ENCODE measurements at regions not wholly inside any gene's neighbourhood (a gene's known extent, or its start where the extent isn't known, plus 50 kb on each side); places are given as distances from the start of the nearest gene placed in this dataset.
"Not testable (repeated sequence)": the region's sequence is repeated elsewhere in the genome, so short reads cannot be mapped to it uniquely, and the experiment has no call there.

DNA sequence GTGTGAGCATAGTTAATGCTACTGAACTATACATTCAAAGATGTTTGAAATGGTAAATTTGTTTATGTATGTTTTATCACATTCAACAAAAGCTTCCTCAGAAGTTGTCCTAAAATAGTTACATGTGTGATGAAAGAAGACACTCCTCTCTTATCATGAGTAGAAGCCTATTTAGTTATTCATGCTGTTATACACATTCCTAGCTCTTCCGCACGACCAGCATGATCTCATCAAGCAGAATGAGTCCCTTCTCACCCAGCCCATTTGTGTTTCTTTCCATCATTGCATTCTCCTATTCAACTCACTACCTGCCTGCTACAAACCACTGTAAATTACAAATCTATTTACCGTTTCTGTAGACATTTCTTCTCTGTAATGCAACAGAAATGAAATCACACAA, 408.0 kb downstream of the CDY2B start:
- TF ChIP-seq, protein P1, sequence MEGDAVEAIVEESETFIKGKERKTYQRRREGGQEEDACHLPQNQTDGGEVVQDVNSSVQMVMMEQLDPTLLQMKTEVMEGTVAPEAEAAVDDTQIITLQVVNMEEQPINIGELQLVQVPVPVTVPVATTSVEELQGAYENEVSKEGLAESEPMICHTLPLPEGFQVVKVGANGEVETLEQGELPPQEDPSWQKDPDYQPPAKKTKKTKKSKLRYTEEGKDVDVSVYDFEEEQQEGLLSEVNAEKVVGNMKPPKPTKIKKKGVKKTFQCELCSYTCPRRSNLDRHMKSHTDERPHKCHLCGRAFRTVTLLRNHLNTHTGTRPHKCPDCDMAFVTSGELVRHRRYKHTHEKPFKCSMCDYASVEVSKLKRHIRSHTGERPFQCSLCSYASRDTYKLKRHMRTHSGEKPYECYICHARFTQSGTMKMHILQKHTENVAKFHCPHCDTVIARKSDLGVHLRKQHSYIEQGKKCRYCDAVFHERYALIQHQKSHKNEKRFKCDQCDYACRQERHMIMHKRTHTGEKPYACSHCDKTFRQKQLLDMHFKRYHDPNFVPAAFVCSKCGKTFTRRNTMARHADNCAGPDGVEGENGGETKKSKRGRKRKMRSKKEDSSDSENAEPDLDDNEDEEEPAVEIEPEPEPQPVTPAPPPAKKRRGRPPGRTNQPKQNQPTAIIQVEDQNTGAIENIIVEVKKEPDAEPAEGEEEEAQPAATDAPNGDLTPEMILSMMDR (IDR thresholded peaks at IDR 0.05), result not testable (repeated sequence)
- not testable (repeated sequence) for TF ChIP-seq POLR2A (IDR thresholded peaks at IDR 0.05)
